ENCODE measurements at regions not wholly inside any gene's neighbourhood (a gene's known extent, or its start where the extent isn't known, plus 50 kb on each side); places are given as distances from the start of the nearest gene placed in this dataset.

GRCh38 chr10:88086187-88086960, 222.9 kb downstream of the PTEN start:
- DNase-seq = no peak

GRCh38 chr10:88088441-88089340, 225.3 kb downstream of the PTEN start:
- no peak for DNase-seq

DNA sequence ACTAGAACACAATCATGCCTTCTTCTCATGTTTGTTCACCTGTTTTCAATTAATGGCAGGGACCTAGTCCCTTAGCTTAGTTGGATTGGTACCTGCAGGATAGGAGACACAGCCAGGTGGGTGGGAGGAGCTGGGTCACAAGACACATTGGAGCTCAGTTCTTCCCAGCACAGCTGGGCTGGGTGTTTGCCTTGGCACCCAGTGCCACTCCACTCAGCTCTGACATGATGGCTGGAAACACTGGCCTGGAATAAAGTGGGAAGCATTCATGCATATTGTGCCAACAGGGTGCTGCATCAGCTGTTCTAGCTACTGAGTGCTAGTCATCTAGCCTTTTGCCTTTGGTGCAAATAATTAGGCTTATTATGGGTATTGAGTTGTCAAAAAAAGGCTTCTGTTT, 226.1 kb downstream of the PTEN start:
- no peak for DNase-seq

GRCh38 chr10:88090568-88091214, 227.3 kb downstream of the PTEN start:
- DNase-seq = no peak

GRCh38 chr10:88091490-88092061, 228.2 kb downstream of the PTEN start:
- no peak for DNase-seq

- no peak for DNase-seq
These were observed 228.8 kb downstream of the PTEN start for GRCh38 chr10:88092265-88092664.

DNA sequence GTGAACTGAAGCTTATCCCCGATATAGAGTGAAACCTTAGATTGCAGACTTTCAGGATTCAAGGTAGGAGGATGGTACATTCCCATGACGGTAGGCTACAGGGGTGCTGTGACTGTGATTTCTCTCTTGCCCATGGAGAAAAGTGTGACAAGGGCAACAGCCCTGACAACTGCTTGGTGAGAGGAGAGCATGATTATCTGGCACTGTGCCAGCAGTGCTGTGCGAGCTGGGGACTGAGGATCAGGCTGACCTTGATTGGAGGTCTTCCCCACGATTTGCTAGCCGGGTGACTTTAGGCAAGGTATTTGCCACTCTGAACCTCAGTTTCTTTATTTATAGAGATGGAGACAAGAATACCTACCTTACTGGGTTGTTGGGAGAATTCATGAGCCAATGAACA, 229.5 kb downstream of the PTEN start:
- no peak for DNase-seq

GRCh38 chr10:88094795-88095194, 231.4 kb downstream of the PTEN start:
- DNase-seq = no peak

GRCh38 chr10:88095223-88095721, 231.8 kb downstream of the PTEN start:
- no peak for DNase-seq

- no peak for DNase-seq
These were observed 232.5 kb downstream of the PTEN start for GRCh38 chr10:88095778-88096431.

DNA sequence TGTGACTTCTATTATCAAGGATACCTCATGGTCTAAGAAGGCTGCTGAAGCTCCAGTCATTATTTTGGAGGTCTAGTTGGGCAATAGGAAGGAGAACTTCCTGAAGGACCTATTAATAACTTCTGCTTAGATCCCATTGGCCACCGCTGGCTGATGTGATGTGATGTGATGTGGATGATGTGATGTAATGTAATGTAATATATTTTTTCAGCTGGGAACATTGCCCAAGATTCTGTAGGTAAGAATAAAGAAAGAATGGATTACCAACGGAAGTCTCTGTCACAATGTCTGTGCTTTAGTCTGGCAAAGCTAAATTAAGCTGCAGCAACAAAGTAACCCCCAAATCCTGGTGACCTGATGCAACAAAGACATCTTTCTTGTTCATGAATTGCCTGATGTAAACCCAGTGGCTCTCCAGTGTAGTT, 233.7 kb downstream of the PTEN start:
- DNase-seq = no peak

DNA sequence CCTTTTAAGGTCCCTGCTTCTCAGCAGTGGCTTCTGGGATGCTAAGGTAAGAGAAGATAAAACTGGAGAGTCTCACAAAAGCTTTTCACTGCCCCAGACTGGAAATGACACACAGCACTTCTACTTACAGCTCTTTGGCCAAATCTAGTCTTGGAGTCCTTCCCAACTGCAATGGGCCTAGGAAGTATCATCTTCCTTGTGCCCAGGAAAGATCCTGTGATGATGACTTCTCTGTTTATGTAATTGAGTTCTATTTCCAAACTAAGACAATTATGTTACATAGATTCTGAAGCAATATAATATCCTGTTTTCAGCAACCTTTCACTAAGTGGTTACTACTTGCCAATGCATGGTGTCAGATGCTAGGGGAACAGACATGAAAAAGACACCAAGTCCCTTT, 234.1 kb downstream of the PTEN start:
- no peak for DNase-seq

DNA sequence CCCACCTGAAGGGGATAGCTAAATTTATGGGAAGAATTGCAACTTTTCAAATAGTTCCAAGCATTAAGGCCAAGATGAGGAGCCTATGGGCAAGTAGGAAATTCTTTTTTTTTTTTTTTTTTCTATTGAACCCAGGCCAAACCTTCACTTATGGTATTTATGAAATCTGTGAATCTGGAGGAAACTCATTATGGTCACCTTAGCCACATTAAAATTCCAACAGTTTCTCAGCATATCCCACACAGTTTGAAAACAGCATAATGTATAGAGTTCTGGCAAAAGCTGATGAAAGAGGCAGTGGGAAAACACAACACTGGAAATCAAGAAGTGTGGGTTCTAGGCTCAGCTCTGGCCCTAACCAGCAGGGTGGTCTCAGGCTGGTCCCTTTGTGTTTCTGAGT, 236.9 kb downstream of the PTEN start:
- DNase-seq = no peak

GRCh38 chr10:88101666-88102065, 238.2 kb downstream of the PTEN start:
- DNase-seq = no peak

- no peak for DNase-seq
These were observed 240.2 kb downstream of the PTEN start for GRCh38 chr10:88103576-88103975.

DNA sequence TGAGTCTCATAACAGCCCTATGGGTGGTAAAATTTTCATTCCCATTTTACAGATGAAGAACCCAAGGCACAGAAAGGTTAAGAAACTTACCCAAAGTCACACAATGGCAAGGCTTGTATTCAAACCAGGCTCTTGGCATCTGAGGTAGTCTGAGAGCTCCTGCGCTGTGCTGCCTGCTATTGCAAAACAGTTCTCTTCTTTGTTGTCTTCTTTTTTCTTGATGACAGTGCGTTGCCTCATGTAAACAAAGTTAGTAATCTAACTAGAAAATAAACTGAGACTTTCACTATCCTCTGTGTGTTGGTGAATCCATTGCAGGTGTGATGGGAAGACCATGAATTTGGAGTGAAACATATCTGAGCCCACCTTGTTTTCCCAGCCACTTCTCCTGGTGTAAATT, 240.8 kb downstream of the PTEN start:
- DNase-seq = no peak

DNA sequence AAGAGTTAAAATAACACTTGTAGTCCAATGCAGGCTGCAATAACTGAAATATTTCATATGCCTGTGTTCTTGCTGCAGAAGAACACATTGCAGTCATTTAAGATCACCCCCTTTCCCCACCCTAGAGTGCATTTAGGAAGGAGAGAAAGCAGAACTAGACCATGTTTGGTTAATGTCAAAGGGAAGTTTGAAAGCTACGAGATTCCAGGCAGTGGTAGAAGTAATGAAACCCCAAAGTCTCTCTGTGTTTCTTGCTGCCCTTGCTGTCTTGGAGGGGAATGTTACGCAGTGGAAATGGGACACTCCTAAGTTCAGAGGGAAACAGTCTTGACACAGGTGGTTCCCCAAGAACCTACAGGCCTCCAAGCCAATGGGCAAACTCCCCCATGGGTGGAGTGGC, 242.9 kb downstream of the PTEN start:
- DNase-seq = no peak

GRCh38 chr10:88107296-88108097, 244.1 kb downstream of the PTEN start:
- DNase-seq = no peak

- DNase-seq = no peak
These were observed 244.7 kb downstream of the PTEN start for GRCh38 chr10:88108115-88108610.

DNA sequence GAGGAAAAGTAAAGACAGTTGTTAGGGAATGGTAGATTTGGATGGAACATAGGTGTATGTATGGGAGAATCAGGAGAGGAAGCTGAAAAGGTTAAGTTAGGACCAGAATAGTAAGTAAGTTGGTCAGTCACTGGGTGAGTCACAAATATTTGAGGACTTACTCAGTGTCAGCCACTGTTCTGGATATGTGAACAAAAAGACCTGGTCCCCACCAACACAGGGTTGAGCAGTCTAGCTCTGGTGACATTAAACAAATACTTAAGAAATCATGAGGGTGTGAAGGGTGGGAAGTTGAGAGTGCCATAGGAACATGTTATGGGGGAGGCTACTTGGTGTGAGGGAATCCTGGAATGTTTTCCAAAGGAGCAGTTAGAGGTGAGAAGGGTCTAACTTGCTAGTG, 246.9 kb downstream of the PTEN start:
- DNase-seq = no peak

GRCh38 chr10:88110822-88111221, 247.4 kb downstream of the PTEN start:
- no peak for DNase-seq

All from NCI-H187 (cell line).